Endometrium (tissue), 2 donors: ENCODE measurements at regions not wholly inside any gene's neighbourhood (a gene's known extent, or its start where the extent isn't known, plus 50 kb on each side); places are given as distances from the start of the nearest gene placed in this dataset.

Experiments used
- FAIRE-seq: peaks from 2 replicates; lab custom pipeline; 2012; peaks lifted over from hg19 to GRCh38; lab: Jason Lieb, UNC
- donor health status: control.
- donor health status: control.

GRCh38 chr2:103959174-103960128 is 894.5 kb upstream of the POU3F3 start:
- no peak for FAIRE-seq

- FAIRE-seq: no peak
Observed at GRCh38 chr2:103960129-103960513, 893.8 kb upstream of the POU3F3 start.

GRCh38 chr2:103960951-103961350 is 893.0 kb upstream of the POU3F3 start:
- no peak for FAIRE-seq

- no peak for FAIRE-seq
Observed at GRCh38 chr2:103961862-103962261, 892.1 kb upstream of the POU3F3 start.

DNA sequence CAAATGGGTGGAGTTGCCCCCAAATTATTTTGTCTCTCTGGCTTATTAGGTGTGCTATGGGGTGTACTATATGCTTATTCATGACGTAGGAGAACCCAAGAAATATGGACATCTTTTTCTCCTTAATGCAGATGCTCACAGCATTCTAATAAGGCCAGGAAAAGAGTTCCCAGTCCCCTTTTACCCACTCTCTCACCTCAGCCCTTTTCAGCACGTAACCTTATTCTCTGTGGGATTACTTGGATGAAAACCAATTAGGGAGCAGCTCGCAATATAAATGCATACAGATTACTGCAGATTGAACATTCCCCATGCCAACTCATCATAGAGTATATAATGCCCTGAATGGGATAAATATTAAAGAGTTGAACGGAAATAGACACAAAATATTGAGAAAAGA is 891.2 kb upstream of the POU3F3 start:
- no peak for FAIRE-seq

GRCh38 chr2:103963146-103963725 is 890.7 kb upstream of the POU3F3 start:
- no peak for FAIRE-seq

DNA sequence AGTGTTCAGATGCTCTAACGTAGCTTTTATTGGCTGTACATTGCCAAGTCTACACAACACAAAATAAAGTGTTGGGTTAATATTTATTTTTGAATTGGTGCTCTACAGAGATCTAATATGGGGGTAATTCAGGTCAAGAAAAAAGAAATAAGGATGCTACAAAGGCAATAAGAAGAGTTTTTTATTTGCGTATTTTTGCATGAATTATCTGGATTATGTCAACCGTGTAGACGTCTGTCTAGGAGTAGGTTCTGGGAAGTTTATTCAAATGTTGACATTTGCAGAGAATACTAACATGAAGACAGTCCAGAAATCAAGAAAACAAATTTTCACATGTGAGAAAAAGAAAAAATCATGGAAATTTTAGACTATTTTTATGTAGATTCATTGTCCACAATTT is 876.7 kb upstream of the POU3F3 start:
- FAIRE-seq: no peak

GRCh38 chr2:103977668-103978067 is 876.2 kb upstream of the POU3F3 start:
- FAIRE-seq: no peak

GRCh38 chr2:103980401-103980800 is 873.5 kb upstream of the POU3F3 start:
- FAIRE-seq: no peak

DNA sequence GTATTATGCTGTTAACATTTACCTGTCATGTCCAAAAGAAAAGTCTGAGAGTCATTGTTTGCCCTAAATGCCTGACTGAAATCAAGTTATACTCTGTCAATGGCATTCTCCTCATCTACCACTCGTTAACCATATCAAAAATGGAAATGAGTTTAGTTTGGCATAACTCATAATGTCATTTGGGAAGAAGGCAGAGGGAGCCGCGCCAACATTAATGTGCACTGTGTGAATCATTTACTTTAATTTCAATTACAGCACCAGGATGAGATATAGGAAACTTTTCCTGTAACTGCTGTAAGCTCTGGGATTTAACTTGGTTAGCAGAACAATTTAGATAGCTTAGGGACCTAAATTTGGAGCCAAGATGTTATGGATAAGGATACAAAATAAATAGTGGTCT is 871.2 kb upstream of the POU3F3 start:
- FAIRE-seq: no peak

GRCh38 chr2:103986001-103986400 is 867.9 kb upstream of the POU3F3 start:
- no peak for FAIRE-seq

GRCh38 chr2:103991591-103991990 is 862.3 kb upstream of the POU3F3 start:
- FAIRE-seq: no peak

DNA sequence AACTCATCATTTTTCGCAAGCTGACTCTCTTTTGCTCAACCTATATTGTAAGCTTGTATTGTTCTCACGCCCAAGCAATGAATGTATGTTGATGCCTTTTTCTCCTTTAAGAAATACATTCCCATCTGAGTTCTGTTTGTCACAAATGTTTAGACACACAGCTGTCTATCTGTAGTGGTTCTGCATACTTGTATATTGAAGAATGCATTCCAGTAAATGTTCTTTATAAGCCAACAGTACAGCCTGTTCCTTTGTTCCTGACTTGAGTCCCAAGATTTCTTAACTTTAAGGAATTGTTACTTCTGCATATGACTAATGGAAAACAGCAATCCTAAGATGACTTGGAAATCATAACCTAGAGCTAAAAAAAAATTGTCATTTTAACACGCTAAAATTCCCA is 849.1 kb upstream of the POU3F3 start:
- no peak for FAIRE-seq

DNA sequence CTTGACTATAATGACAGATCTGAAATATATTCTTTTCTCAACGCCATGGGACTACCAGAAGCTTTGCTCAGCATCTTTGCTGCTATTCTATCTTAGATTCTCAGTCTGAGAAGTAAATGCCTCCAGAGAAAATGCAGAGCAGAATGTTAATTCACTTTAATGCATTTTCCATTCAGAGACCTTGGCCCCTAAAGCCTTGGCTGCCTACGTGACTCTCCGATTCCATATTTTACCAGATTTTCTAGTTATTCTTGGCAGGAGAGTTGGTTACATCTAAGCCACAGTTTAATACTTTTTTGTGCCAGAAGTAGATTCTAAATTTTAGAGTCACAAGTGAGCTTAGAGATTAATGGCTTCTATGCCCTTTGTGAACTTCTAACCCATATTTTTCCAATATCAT is 837.1 kb upstream of the POU3F3 start:
- FAIRE-seq: no peak

GRCh38 chr2:104023306-104023705 is 830.6 kb upstream of the POU3F3 start:
- FAIRE-seq: no peak

- FAIRE-seq: no peak
Observed at GRCh38 chr2:104023765-104024164, 830.1 kb upstream of the POU3F3 start.

DNA sequence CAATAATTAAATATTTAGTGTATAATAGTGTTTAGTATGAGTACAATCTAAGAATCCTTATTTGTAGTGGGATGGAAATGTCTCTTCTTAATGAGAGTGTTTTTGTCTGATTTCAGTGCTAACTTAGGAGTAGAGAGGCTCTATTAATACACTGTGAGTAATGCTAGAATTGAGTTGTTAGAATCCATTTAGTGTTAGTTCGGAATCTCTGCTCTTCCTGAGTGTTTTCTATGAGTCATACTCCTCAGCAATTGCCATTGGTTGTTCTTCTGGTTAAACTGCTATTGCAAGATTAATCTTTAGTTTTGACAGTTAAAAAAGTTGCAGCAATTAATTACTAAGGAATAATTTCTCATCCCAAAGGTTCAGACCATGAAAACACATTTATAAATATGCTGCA is 828.6 kb upstream of the POU3F3 start:
- no peak for FAIRE-seq

GRCh38 chr2:104026725-104027124 is 827.2 kb upstream of the POU3F3 start:
- FAIRE-seq: no peak

GRCh38 chr2:104027321-104027720 is 826.6 kb upstream of the POU3F3 start:
- no peak for FAIRE-seq

- no peak for FAIRE-seq
Observed at GRCh38 chr2:104028061-104028460, 825.9 kb upstream of the POU3F3 start.

- FAIRE-seq: no peak
Observed at GRCh38 chr2:104033399-104033798, 820.5 kb upstream of the POU3F3 start.

- no peak for FAIRE-seq
Observed at GRCh38 chr2:104040771-104041170, 813.1 kb upstream of the POU3F3 start.

GRCh38 chr2:104041351-104041750 is 812.6 kb upstream of the POU3F3 start:
- no peak for FAIRE-seq

GRCh38 chr2:104043864-104044263 is 810.1 kb upstream of the POU3F3 start:
- no peak for FAIRE-seq
